B cell (primary cell): ENCODE measurements at regions not wholly inside any gene's neighbourhood (a gene's known extent, or its start where the extent isn't known, plus 50 kb on each side); places are given as distances from the start of the nearest gene placed in this dataset.

ENCODE experiments used
- ATAC-seq: fragments of 200-7000 bp; cut with Tn5 transposase; one replicate; pipeline ENCODE4 v1.10.0; 2021; ENCODE audit warnings: low read depth, mild to moderate bottlenecking, moderate number of reproducible peaks, moderate library complexity
- CTCF ChIA-PET: fragments of 350-600 bp; sonication (Branson Sonifier 250); formaldehyde crosslinking; loops from one replicate; lab custom pipeline; 2021; ENCODE audit warnings: antibody characterized with exemption, inconsistent platforms; lab: Charles Lee
- POLR2A ChIA-PET: fragments of 350-600 bp; sonication (Branson Sonifier 250); formaldehyde crosslinking; loops from one replicate; lab custom pipeline; 2021; ENCODE audit warnings: antibody characterized with exemption; lab: Charles Lee
- DNase-seq: peaks from one replicate; pipeline ENCODE4 v3.0.0; 2013
- H2AFZ ChIP-seq: 2 replicates; pipeline ENCODE4 v1.6.1; 2012; ENCODE audit warnings: mild to moderate bottlenecking, low read depth, low read length; ENCODE audit not compliant: insufficient read depth, poor library complexity, severe bottlenecking
- H3K27ac ChIP-seq, 2 donors: 1 replicate in 1 of 2; 2 replicates in 1 of 2; pipeline ENCODE4 v1.5.1; 2012 to 2013; ENCODE audit warnings: low read length in 2 of 2, mild to moderate bottlenecking in 2 of 2, moderate library complexity in 1 of 2
- H3K27me3 ChIP-seq, 4 experiments: fragments of 200-600 bp in 1 of 4; sonication (generic) in 1 of 4; replicated peaks in 1 of 4; 1 replicate in 2 of 4; 2 replicates in 2 of 4; pipeline versions ENCODE4 v1.6.1 to v1.7.0; 2013 to 2016; ENCODE audit warnings: low read length in 3 of 4, mild to moderate bottlenecking in 2 of 4, mixed read lengths in 1 of 4, moderate library complexity in 1 of 4; ENCODE audit not compliant: insufficient read depth in 4 of 4, control insufficient read depth in 3 of 4; ENCODE audit errors: control extremely low read depth in 1 of 4
- H3K36me3 ChIP-seq, 2 experiments: replicated peaks in 1 of 2; 1 replicate in 1 of 2; 2 replicates in 1 of 2; pipeline versions ENCODE4 v1.6.1 to v1.7.1; 2013; ENCODE audit warnings: low read length in 1 of 2; ENCODE audit not compliant: insufficient read depth in 2 of 2, control insufficient read depth in 1 of 2; ENCODE audit errors: control extremely low read depth in 1 of 2, extremely low read depth in 1 of 2
- H3K4me1 ChIP-seq, 2 donors: fragments of 200-600 bp in 1 of 2; sonication (generic) in 1 of 2; 1 replicate in 1 of 2; 2 replicates in 1 of 2; pipeline versions ENCODE4 v1.5.1 to v1.6.1; 2013 to 2017; ENCODE audit warnings: low read length in 2 of 2; ENCODE audit not compliant: control insufficient read depth in 2 of 2, insufficient read depth in 2 of 2
- H3K4me2 ChIP-seq: replicated peaks from 2 replicates; pipeline ENCODE3; 2012; ENCODE audit warnings: mild to moderate bottlenecking, low read depth, low read length; ENCODE audit not compliant: poor library complexity, severe bottlenecking
- H3K4me3 ChIP-seq, 5 experiments: fragments of 200-600 bp in 1 of 5; sonication (generic) in 1 of 5; 1 replicate in 3 of 5; 2 replicates in 2 of 5; pipeline versions ENCODE4 v1.5.1 to v1.7.0; 2011 to 2016; ENCODE audit warnings: low read length in 4 of 5, mild to moderate bottlenecking in 4 of 5, low read depth in 2 of 5, control low read depth in 1 of 5, moderate library complexity in 1 of 5; ENCODE audit not compliant: insufficient read depth in 1 of 5; ENCODE audit errors: control extremely low read depth in 1 of 5, extremely low read depth in 1 of 5
- H3K79me2 ChIP-seq: fragments of 200-600 bp; sonication (generic); one replicate; pipeline ENCODE4 v1.6.0; 2016; ENCODE audit warnings: low read length; ENCODE audit not compliant: control insufficient read depth, insufficient read depth
- H3K9ac ChIP-seq: fragments of 200-600 bp; sonication (generic); 2 replicates; pipeline ENCODE4 v1.6.1; 2017; ENCODE audit warnings: mild to moderate bottlenecking, low read length, moderate library complexity
- H3K9me3 ChIP-seq, 3 donors: one replicate each; pipeline versions ENCODE4 v1.6.1 to v1.7.1; 2013; ENCODE audit warnings: low read length in 2 of 3; ENCODE audit not compliant: control insufficient read depth in 2 of 3, insufficient read depth in 1 of 3; ENCODE audit errors: control extremely low read depth in 1 of 3
- H4K20me1 ChIP-seq: 2 replicates; pipeline ENCODE4 v1.6.0; 2012; ENCODE audit warnings: mild to moderate bottlenecking, low read length; ENCODE audit not compliant: insufficient read depth, control insufficient read depth, poor library complexity, severe bottlenecking
- H3K27ac Mint-ChIP-seq: one replicate; pipeline ENCODE4 v1.8.0; 2021; ENCODE audit warnings: mixed read lengths
- H3K27me3 Mint-ChIP-seq: one replicate; pipeline ENCODE4 v1.8.0; 2021; ENCODE audit warnings: mixed read lengths
- H3K4me1 Mint-ChIP-seq: one replicate; pipeline ENCODE4 v1.8.0; 2021; ENCODE audit warnings: mixed read lengths
- H3K4me3 Mint-ChIP-seq: one replicate; pipeline ENCODE4 v1.8.0; 2021; ENCODE audit warnings: mixed read lengths
- H3K9me3 Mint-ChIP-seq: one replicate; pipeline ENCODE4 v1.8.0; 2022; ENCODE audit warnings: mixed read lengths; ENCODE audit not compliant: insufficient read depth
- CTCF ChIP-seq: fragments of 200-600 bp; IDR thresholded peaks from one replicate; pipeline ENCODE4 v1.8.0; 2022; ENCODE audit warnings: antibody characterized with exemption, mild to moderate bottlenecking
- EZH2 ChIP-seq: IDR thresholded peaks from 2 replicates; pipeline ENCODE4 v1.6.1; 2012; ENCODE audit warnings: borderline replicate concordance, low read depth, mild to moderate bottlenecking, moderate library complexity, low read length; ENCODE audit not compliant: insufficient read depth, poor library complexity, severe bottlenecking
- WGBS: methylation state at CpG from one replicate; pipeline ENCODE4 v1.1.5; 2013; ENCODE audit warnings: missing lambda C conversion rate; ENCODE audit not compliant: insufficient coverage; 5-methylcytosine and 5-hydroxymethylcytosine counted together
- intact Hi-C: fragments of 100-400 bp; cut with micrococcal nuclease; formaldehyde crosslinking; loops from one replicate; pipeline ENCODE4 v1.10.0; 2022

- peaks cover 6% of the 10 kb centered on the region for H3K9me3 Mint-ChIP-seq
- H3K27me3 Mint-ChIP-seq: no peaks in the 10 kb centered on the region
- H2AFZ ChIP-seq: no peak overlapping the region
- no peaks in the 10 kb centered on the region for H3K36me3 ChIP-seq
- no peak overlapping the region for H3K4me2 ChIP-seq
- H3K9me3 ChIP-seq: peaks cover 0 to 44% (median 0%) of the 10 kb centered on the region in 3 donors
- H3K79me2 ChIP-seq: no peaks in the 10 kb centered on the region
- ChIA-PET POLR2A (no interaction called here), CTCF (no interaction called here)
- no CpG with 5 or more reads among the region's 8 CpGs for WGBS
- H3K27ac Mint-ChIP-seq: no peak overlapping the region
- no peak overlapping the region for H3K4me3 ChIP-seq
- DNase-seq: no peak
- no peak overlapping the region for H3K4me3 Mint-ChIP-seq
- no peak for TF ChIP-seq EZH2
- TF ChIP-seq CTCF: no peak
- intact Hi-C loops: no loop called here
- ATAC-seq: no peak
- no peak overlapping the region for H3K9ac ChIP-seq
- H3K27ac ChIP-seq: no peak overlapping the region
- no peaks in the 10 kb centered on the region for H4K20me1 ChIP-seq
- no peaks in the 10 kb centered on the region for H3K4me1 Mint-ChIP-seq
- no peaks in the 10 kb centered on the region for H3K27me3 ChIP-seq
- H3K4me1 ChIP-seq: no peaks in the 10 kb centered on the region
Measured at GRCh38 chr18:78805840-78806239, 173.8 kb upstream of the SALL3 start.

GRCh38 chr18:78807668-78808067 lies 171.9 kb upstream of the SALL3 start:
- no peak overlapping the region for H2AFZ ChIP-seq
- H3K27me3 ChIP-seq: no peaks in the 10 kb centered on the region
- H3K36me3 ChIP-seq: no peaks in the 10 kb centered on the region
- no peak overlapping the region for H3K9ac ChIP-seq
- DNase-seq: no peak
- Mint-ChIP-seq H3K4me1 (no peaks in the 10 kb centered on the region), H3K27me3 (peaks cover 3% of the 10 kb centered on the region), H3K4me3 (no peak overlapping the region), H3K9me3 (peaks cover 6% of the 10 kb centered on the region), H3K27ac (no peak overlapping the region)
- intact Hi-C loops: no loop called here
- ATAC-seq: no peak
- no peaks in the 10 kb centered on the region for H4K20me1 ChIP-seq
- H3K9me3 ChIP-seq: peaks cover 0 to 44% (median 0%) of the 10 kb centered on the region in 3 donors
- TF ChIP-seq EZH2: no peak
- no peak for TF ChIP-seq CTCF
- no peak overlapping the region for H3K4me2 ChIP-seq
- H3K4me3 ChIP-seq: no peak overlapping the region
- H3K79me2 ChIP-seq: no peaks in the 10 kb centered on the region
- ChIA-PET CTCF (no interaction called here), POLR2A (no interaction called here)
- H3K27ac ChIP-seq: no peak overlapping the region
- no peaks in the 10 kb centered on the region for H3K4me1 ChIP-seq
- WGBS: 92% methylated on average over 3 of the region's 5 CpGs
